GM23338 (cell line): ENCODE measurements at regions not wholly inside any gene's neighbourhood (a gene's known extent, or its start where the extent isn't known, plus 50 kb on each side); places are given as distances from the start of the nearest gene placed in this dataset.

ENCODE experiments used
- ATAC-seq: fragments of 200-7000 bp; cut with Tn5 transposase; 3 replicates; pipeline ENCODE4 v1.9.1; 2020
- DNase-seq: peaks from one replicate; pipeline ENCODE4 v3.0.0-alpha.2; 2015; ENCODE audit warnings: low spot score
- H2AFZ ChIP-seq: fragments of 200-600 bp; sonication (generic); 2 replicates; pipeline ENCODE4 v1.8.0; 2016; ENCODE audit warnings: antibody characterized with exemption, mild to moderate bottlenecking, moderate library complexity
- H3F3A ChIP-seq: fragments of 200-600 bp; sonication (generic); replicated peaks from 2 replicates; pipeline ENCODE4 v1.8.0; 2017; ENCODE audit warnings: antibody characterized with exemption, mixed run types, low read depth
- H3K27ac ChIP-seq: fragments of 200-600 bp; sonication (generic); 2 replicates; pipeline ENCODE4 v1.6.1; 2016; ENCODE audit warnings: low read depth
- H3K27me3 ChIP-seq: fragments of 200-600 bp; sonication (generic); 2 replicates; pipeline ENCODE4 v1.8.0; 2016; ENCODE audit warnings: mild to moderate bottlenecking, mixed run types, moderate library complexity; ENCODE audit not compliant: insufficient read depth
- H3K36me3 ChIP-seq: fragments of 200-600 bp; sonication (generic); 2 replicates; pipeline ENCODE4 v1.8.0; 2016; ENCODE audit warnings: mild to moderate bottlenecking; ENCODE audit not compliant: insufficient read depth
- H3K4me1 ChIP-seq: fragments of 200-600 bp; sonication (generic); 2 replicates; pipeline ENCODE4 v1.8.0; 2016; ENCODE audit warnings: mild to moderate bottlenecking, moderate library complexity; ENCODE audit not compliant: insufficient read depth
- H3K4me2 ChIP-seq: fragments of 200-600 bp; sonication (generic); 2 replicates; pipeline ENCODE4 v1.7.1; 2017; ENCODE audit warnings: mixed run types
- H3K4me3 ChIP-seq: fragments of 200-600 bp; sonication (generic); 2 replicates; pipeline ENCODE4 v1.6.1; 2016; ENCODE audit warnings: mixed run types
- H3K79me2 ChIP-seq: fragments of 200-600 bp; sonication (generic); replicated peaks from 2 replicates; pipeline ENCODE4 v1.8.0; 2017; ENCODE audit warnings: mild to moderate bottlenecking; ENCODE audit not compliant: insufficient read depth
- H3K9me2 ChIP-seq: fragments of 200-600 bp; sonication (generic); 2 replicates; pipeline ENCODE4 v1.8.0; 2017; ENCODE audit not compliant: insufficient read depth
- H4K20me1 ChIP-seq: fragments of 200-600 bp; sonication (generic); replicated peaks from 2 replicates; pipeline ENCODE4 v1.8.0; 2017; ENCODE audit warnings: mild to moderate bottlenecking; ENCODE audit not compliant: insufficient read depth
- H3K27ac Mint-ChIP-seq: 2 replicates; pipeline ENCODE4 v1.8.0; 2020; ENCODE audit warnings: inconsistent platforms, mild to moderate bottlenecking, moderate library complexity, mixed read lengths
- H3K27me3 Mint-ChIP-seq: 3 replicates; pipeline ENCODE4 v1.8.0; 2022; ENCODE audit warnings: low read depth, mild to moderate bottlenecking, moderate library complexity, mixed read lengths, inconsistent platforms; ENCODE audit not compliant: insufficient read depth, poor library complexity
- H3K36me3 Mint-ChIP-seq: 3 replicates; pipeline ENCODE4 v1.8.0; 2021; ENCODE audit warnings: low read depth, mild to moderate bottlenecking, inconsistent platforms, moderate library complexity, mixed read lengths
- H3K4me1 Mint-ChIP-seq: 3 replicates; pipeline ENCODE4 v1.8.0; 2020; ENCODE audit warnings: mild to moderate bottlenecking, inconsistent platforms, mixed read lengths
- H3K4me3 Mint-ChIP-seq: 3 replicates; pipeline ENCODE4 v1.8.0; 2021; ENCODE audit warnings: moderate library complexity, mild to moderate bottlenecking, inconsistent platforms, mixed read lengths
- H3K9me3 Mint-ChIP-seq: 3 replicates; pipeline ENCODE4 v1.8.0; 2020; ENCODE audit warnings: moderate library complexity, mild to moderate bottlenecking, inconsistent platforms, mixed read lengths
- CREB1 ChIP-seq: fragments of 250-450 bp; sonication (Bioruptor Pico); IDR thresholded peaks from 2 replicates; pipeline ENCODE4 v1.5.0; 2020; ENCODE audit warnings: low read depth, mild to moderate bottlenecking, moderate library complexity
- ETS1 ChIP-seq: IDR thresholded peaks from 2 replicates; pipeline ENCODE4 v1.6.1; 2016; ENCODE audit warnings: antibody characterized with exemption
- EZH2phosphoT487 ChIP-seq: fragments of 200-600 bp; sonication (generic); IDR thresholded peaks from one replicate; pipeline ENCODE4 v1.8.1; 2018; ENCODE audit warnings: antibody characterized with exemption; ENCODE audit not compliant: unreplicated experiment
- POLR2AphosphoS5 ChIP-seq: IDR thresholded peaks from 2 replicates; pipeline ENCODE4 v1.6.1; 2016; ENCODE audit warnings: antibody characterized with exemption, low read depth
- STAT1 ChIP-seq: IDR thresholded peaks from one replicate; pipeline ENCODE4 v1.6.1; 2016; ENCODE audit warnings: antibody characterized with exemption; ENCODE audit not compliant: unreplicated experiment
- TF ChIP-seq, protein P1 (sequence below), 2 experiments: fragments of 200-600 bp in 1 of 2; sonication (generic) in 1 of 2; conservative IDR thresholded peaks; 2 replicates each; pipeline versions ENCODE4 v1.5.1 to v1.6.1; 2016 to 2017; ENCODE audit warnings: antibody characterized with exemption in 2 of 2, low read depth in 2 of 2, mild to moderate bottlenecking in 2 of 2, moderate library complexity in 1 of 2
- TF ChIP-seq, protein P2 (sequence below): IDR thresholded peaks from one replicate; pipeline ENCODE4 v1.6.1; 2018; ENCODE audit warnings: antibody characterized with exemption; ENCODE audit not compliant: unreplicated experiment

DNA sequence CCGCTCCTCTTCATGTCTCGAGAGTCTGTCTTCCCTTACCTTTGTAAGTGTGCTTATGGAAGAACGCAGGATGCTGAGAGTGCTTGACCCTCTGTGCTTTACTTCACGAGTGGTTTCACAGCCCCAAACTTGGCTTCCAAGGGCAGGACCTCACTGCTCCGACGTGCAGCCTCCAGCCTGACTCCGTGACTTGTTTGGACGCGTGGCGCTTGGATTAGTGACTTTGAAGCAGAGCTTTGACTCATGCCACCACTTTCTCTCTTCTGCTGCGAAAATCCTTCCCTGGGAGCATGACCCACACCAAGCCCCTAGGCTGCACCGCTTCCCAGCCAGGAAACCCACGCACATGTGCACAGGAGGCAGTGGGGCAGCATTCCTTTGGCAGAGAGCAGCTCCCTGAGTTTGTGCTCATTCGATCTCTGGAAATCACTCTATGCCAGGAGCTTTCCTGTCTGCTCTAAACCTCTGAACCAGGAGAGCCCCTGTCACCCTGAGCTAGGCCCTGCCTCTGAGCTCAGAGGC is 207.8 kb upstream of the HS6ST1 start (continued):
- TF ChIP-seq, protein P1, sequence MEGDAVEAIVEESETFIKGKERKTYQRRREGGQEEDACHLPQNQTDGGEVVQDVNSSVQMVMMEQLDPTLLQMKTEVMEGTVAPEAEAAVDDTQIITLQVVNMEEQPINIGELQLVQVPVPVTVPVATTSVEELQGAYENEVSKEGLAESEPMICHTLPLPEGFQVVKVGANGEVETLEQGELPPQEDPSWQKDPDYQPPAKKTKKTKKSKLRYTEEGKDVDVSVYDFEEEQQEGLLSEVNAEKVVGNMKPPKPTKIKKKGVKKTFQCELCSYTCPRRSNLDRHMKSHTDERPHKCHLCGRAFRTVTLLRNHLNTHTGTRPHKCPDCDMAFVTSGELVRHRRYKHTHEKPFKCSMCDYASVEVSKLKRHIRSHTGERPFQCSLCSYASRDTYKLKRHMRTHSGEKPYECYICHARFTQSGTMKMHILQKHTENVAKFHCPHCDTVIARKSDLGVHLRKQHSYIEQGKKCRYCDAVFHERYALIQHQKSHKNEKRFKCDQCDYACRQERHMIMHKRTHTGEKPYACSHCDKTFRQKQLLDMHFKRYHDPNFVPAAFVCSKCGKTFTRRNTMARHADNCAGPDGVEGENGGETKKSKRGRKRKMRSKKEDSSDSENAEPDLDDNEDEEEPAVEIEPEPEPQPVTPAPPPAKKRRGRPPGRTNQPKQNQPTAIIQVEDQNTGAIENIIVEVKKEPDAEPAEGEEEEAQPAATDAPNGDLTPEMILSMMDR (conservative IDR thresholded peaks at IDR 0.05; ENCODE audit: low read depth in 2 of 2), result no peak
- TF ChIP-seq, protein P2, sequence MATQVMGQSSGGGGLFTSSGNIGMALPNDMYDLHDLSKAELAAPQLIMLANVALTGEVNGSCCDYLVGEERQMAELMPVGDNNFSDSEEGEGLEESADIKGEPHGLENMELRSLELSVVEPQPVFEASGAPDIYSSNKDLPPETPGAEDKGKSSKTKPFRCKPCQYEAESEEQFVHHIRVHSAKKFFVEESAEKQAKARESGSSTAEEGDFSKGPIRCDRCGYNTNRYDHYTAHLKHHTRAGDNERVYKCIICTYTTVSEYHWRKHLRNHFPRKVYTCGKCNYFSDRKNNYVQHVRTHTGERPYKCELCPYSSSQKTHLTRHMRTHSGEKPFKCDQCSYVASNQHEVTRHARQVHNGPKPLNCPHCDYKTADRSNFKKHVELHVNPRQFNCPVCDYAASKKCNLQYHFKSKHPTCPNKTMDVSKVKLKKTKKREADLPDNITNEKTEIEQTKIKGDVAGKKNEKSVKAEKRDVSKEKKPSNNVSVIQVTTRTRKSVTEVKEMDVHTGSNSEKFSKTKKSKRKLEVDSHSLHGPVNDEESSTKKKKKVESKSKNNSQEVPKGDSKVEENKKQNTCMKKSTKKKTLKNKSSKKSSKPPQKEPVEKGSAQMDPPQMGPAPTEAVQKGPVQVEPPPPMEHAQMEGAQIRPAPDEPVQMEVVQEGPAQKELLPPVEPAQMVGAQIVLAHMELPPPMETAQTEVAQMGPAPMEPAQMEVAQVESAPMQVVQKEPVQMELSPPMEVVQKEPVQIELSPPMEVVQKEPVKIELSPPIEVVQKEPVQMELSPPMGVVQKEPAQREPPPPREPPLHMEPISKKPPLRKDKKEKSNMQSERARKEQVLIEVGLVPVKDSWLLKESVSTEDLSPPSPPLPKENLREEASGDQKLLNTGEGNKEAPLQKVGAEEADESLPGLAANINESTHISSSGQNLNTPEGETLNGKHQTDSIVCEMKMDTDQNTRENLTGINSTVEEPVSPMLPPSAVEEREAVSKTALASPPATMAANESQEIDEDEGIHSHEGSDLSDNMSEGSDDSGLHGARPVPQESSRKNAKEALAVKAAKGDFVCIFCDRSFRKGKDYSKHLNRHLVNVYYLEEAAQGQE, result no peak
- TF ChIP-seq STAT1, result no peak
- TF ChIP-seq POLR2AphosphoS5, result no peak

DNA sequence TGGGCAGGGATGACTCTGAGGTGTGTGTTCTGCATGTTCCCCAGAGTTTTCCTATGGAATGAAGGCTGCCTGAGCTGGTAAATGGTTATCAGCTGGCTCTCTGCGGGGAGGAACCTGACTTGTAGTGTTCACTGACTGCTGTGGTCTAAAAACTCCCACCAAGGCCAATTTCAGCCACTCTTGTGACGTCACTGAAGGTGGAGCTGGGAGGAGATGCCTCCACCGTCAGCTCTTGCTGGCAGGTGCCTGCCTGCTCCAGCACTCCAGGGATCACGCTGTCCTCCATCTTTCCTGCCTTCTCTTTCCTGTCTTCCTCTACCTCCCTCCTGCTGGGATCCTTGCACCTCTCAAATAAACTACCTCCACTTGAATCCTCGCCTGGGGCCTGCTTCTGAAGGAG is 209.5 kb upstream of the HS6ST1 start:
- H3K4me3 Mint-ChIP-seq, result no peak overlapping the region
- Histone ChIP-seq H2AFZ (0 out of 2 replicates have a peak overlapping the region, but pooled peaks have one; percentile 14), H3K36me3 (no peaks in the 10 kb centered on the region), H3K4me3 (no peak overlapping the region), H3K4me1 (no peaks in the 10 kb centered on the region), H4K20me1 (no peaks in the 10 kb centered on the region), H3K4me2 (no peak overlapping the region), H3K79me2 (no peaks in the 10 kb centered on the region), H3K27me3 (no peaks in the 10 kb centered on the region), H3F3A (no peaks in the 10 kb centered on the region), H3K27ac (no peak overlapping the region), H3K9me2 (no peaks in the 10 kb centered on the region)
- peaks cover 2% of the 10 kb centered on the region; the same call in 1 of the 3 replicates for H3K4me1 Mint-ChIP-seq
- peaks cover 3% of the 10 kb centered on the region; the same call in 2 of the 3 replicates for H3K9me3 Mint-ChIP-seq
- TF ChIP-seq EZH2phosphoT487, result no peak
- ATAC-seq (no peak), DNase-seq (no peak)
- H3K27me3 Mint-ChIP-seq, result peaks cover 9% of the 10 kb centered on the region
- no peak overlapping the region for H3K27ac Mint-ChIP-seq
- H3K36me3 Mint-ChIP-seq, result no peaks in the 10 kb centered on the region

DNA sequence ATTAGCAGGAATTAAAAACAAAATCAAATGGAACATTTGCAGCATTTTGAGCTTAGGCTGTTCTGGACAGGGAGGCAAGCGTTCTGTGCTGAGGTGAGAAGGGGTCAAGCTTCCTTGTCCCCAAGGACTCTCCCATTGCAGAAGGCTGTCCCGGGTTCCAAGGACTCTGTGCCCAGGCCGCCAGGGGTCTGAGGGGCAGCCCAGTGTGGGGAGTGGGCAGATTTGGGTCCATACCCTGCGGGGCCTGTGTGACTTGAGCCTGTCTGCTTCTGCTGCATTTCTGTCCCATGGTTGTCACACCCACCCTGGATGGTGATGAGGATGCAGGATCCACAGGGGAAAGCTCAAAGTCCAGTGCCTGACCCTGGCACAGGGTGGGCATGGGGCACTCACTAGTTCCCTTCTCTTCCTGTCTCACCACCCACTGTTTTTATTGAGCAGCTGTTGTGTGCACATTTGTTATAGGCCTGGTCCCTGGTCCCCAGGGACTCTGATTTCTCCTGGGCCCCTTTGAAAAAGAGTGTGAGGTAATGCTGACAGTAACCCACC is 211.4 kb upstream of the HS6ST1 start:
- no peak for ATAC-seq
- no peak for TF ChIP-seq ETS1
- no peak for TF ChIP-seq CREB1 (CRISPR knock-in tag)
- TF ChIP-seq, protein P2, result no peak

More for the DNA sequence above, 211.4 kb upstream of the HS6ST1 start:
- Histone ChIP-seq H3K4me1 (no peaks in the 10 kb centered on the region), H3K36me3 (no peaks in the 10 kb centered on the region), H3K79me2 (no peaks in the 10 kb centered on the region), H3K4me2 (no peak overlapping the region), H2AFZ (no peak overlapping the region), H3F3A (no peaks in the 10 kb centered on the region), H3K27me3 (no peaks in the 10 kb centered on the region), H4K20me1 (no peaks in the 10 kb centered on the region), H3K9me2 (no peaks in the 10 kb centered on the region), H3K4me3 (no peak overlapping the region), H3K27ac (no peak overlapping the region)
- no peak for DNase-seq
- Mint-ChIP-seq H3K27ac (no peak overlapping the region), H3K9me3 (no peaks in the 10 kb centered on the region), H3K27me3 (peaks cover 3% of the 10 kb centered on the region), H3K4me1 (no peaks in the 10 kb centered on the region), H3K36me3 (no peaks in the 10 kb centered on the region), H3K4me3 (no peak overlapping the region)
